Neural cell (in vitro differentiated cells): ENCODE measurements at regions not wholly inside any gene's neighbourhood (a gene's known extent, or its start where the extent isn't known, plus 50 kb on each side); places are given as distances from the start of the nearest gene placed in this dataset.

ENCODE experiments used
- H2AFZ ChIP-seq: fragments of 200-600, 300-800 bp; sonication (generic), shearing (Covaris generic); 2 replicates; pipeline ENCODE4 v1.6.0; 2014; ENCODE audit warnings: low read depth, mild to moderate bottlenecking, antibody characterized with exemption, low read length, moderate library complexity
- H3F3A ChIP-seq: fragments of 200-600 bp; shearing (Covaris generic); 2 replicates; pipeline ENCODE4 v1.6.1; 2016; ENCODE audit warnings: mild to moderate bottlenecking, moderate library complexity, mixed read lengths, antibody characterized with exemption, low read length; ENCODE audit not compliant: insufficient read depth, poor library complexity, severe bottlenecking
- H3K27ac ChIP-seq: fragments of 200-600, 300-800 bp; sonication (generic), shearing (Covaris generic); 2 replicates; pipeline ENCODE4 v1.5.1; 2014; ENCODE audit warnings: mild to moderate bottlenecking, low read length, moderate library complexity
- H3K27me3 ChIP-seq: fragments of 300-800, 200-600 bp; sonication (generic), shearing (Covaris generic); 2 replicates; pipeline ENCODE4 v1.6.0; 2014; ENCODE audit warnings: mild to moderate bottlenecking, low read depth, low read length, moderate library complexity; ENCODE audit not compliant: insufficient read depth
- H3K36me3 ChIP-seq: fragments of 300-800, 200-600 bp; sonication (generic), shearing (Covaris generic); 2 replicates; pipeline ENCODE4 v1.5.1; 2014; ENCODE audit warnings: mild to moderate bottlenecking, antibody characterized with exemption, low read length, moderate library complexity; ENCODE audit not compliant: insufficient read depth
- H3K4me2 ChIP-seq: fragments of 300-800, 200-600 bp; sonication (generic), shearing (Covaris generic); 2 replicates; pipeline ENCODE4 v1.6.0; 2014; ENCODE audit warnings: mild to moderate bottlenecking, low read length
- H3K4me3 ChIP-seq: fragments of 300-800, 200-600 bp; sonication (generic), shearing (Covaris generic); 2 replicates; pipeline ENCODE4 v1.5.1; 2014; ENCODE audit warnings: mild to moderate bottlenecking, low read length, moderate library complexity
- H3K79me2 ChIP-seq: fragments of 200-600 bp; shearing (Covaris generic); replicated peaks from 2 replicates; pipeline ENCODE4 v1.6.0; 2014; ENCODE audit warnings: mild to moderate bottlenecking, low read length, moderate library complexity; ENCODE audit not compliant: insufficient read depth
- H3K9ac ChIP-seq: fragments of 300-800, 200-600 bp; sonication (generic), shearing (Covaris generic); 2 replicates; pipeline ENCODE4 v1.6.1; 2016; ENCODE audit warnings: mild to moderate bottlenecking, low read length, mixed read lengths
- H3K9me2 ChIP-seq: fragments of 200-600 bp; shearing (Covaris generic); 2 replicates; pipeline ENCODE4 v1.6.1; 2016; ENCODE audit warnings: mild to moderate bottlenecking, low read length, mixed read lengths; ENCODE audit not compliant: insufficient read depth
- H3K9me3 ChIP-seq: fragments of 200-600, 300-800 bp; sonication (generic), shearing (Covaris generic); 2 replicates; pipeline ENCODE4 v1.6.1; 2016; ENCODE audit warnings: mild to moderate bottlenecking, mixed run types, low read length, moderate library complexity, mixed read lengths
- H4K20me1 ChIP-seq: fragments of 200-600 bp; shearing (Covaris generic); 2 replicates; pipeline ENCODE4 v1.6.1; 2016; ENCODE audit warnings: mild to moderate bottlenecking, mixed run types; ENCODE audit not compliant: insufficient read depth
- CTCF ChIP-seq: fragments of 450-650 bp; IDR thresholded peaks from 2 replicates; pipeline ENCODE4 v1.5.1; 2014; ENCODE audit warnings: antibody characterized with exemption, mild to moderate bottlenecking, moderate library complexity; ENCODE audit not compliant: poor library complexity, severe bottlenecking
- EP300 ChIP-seq: fragments of 450-650 bp; conservative IDR thresholded peaks from 2 replicates; pipeline ENCODE4 v1.6.1; 2014; ENCODE audit warnings: antibody characterized with exemption, mild to moderate bottlenecking, moderate library complexity; ENCODE audit not compliant: poor library complexity, severe bottlenecking
- EZH2 ChIP-seq: fragments of 200-600, 300-800 bp; shearing (Covaris generic), sonication (generic); IDR thresholded peaks from 2 replicates; pipeline ENCODE4 v1.6.1; 2014; ENCODE audit warnings: antibody characterized with exemption, low read length, borderline replicate concordance, mild to moderate bottlenecking; ENCODE audit not compliant: insufficient read depth, poor library complexity, severe bottlenecking
- MXI1 ChIP-seq: fragments of 450-650 bp; conservative IDR thresholded peaks from 2 replicates; pipeline ENCODE4 v1.6.1; 2014; ENCODE audit warnings: antibody characterized with exemption, mild to moderate bottlenecking; ENCODE audit not compliant: poor library complexity, severe bottlenecking
- POLR2AphosphoS5 ChIP-seq: IDR thresholded peaks from 2 replicates; pipeline ENCODE4 v1.6.1; 2012
- RAD21 ChIP-seq: fragments of 450-650 bp; conservative IDR thresholded peaks from 2 replicates; pipeline ENCODE4 v1.6.1; 2014; ENCODE audit warnings: antibody characterized with exemption, mild to moderate bottlenecking, moderate library complexity
- SMC3 ChIP-seq: fragments of 450-650 bp; conservative IDR thresholded peaks from 2 replicates; pipeline ENCODE4 v1.6.1; 2014; ENCODE audit warnings: antibody characterized with exemption, mild to moderate bottlenecking, moderate library complexity; ENCODE audit not compliant: poor library complexity
- TAF1 ChIP-seq: IDR thresholded peaks from 2 replicates; pipeline ENCODE4 v1.6.1; 2012; ENCODE audit warnings: low read depth
- TF ChIP-seq, protein P1 (sequence below): IDR thresholded peaks from 2 replicates; pipeline ENCODE4 v1.6.1; 2012; ENCODE audit warnings: borderline replicate concordance

DNA sequence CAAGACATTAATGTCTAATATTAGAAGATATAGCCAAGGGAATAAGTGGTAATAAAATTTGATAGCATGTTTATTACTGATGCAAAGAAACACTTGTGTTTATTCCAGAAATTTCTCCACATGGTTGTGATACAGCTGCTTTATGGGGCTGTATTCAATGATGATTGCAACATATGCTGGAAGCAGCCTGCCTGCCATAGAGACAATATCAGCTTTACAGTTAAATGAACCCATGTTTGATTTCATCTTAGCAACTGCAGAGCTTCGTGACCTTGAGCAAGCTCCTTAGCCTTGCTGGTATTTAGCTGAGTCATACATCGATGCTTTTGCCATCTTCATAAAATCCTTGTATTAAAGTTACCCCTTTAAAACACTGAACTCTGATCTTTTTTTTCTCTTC is 168.1 kb upstream of the STAC start:
- no peaks in the 10 kb centered on the region for H3K9me2 ChIP-seq
- no peaks in the 10 kb centered on the region for H3K79me2 ChIP-seq
- no peak overlapping the region for H3K4me3 ChIP-seq
- H3K36me3 ChIP-seq, result no peaks in the 10 kb centered on the region
- H3K4me2 ChIP-seq, result no peak overlapping the region
- H3K9me3 ChIP-seq, result no peaks in the 10 kb centered on the region
- H3K27me3 ChIP-seq, result no peaks in the 10 kb centered on the region
- H3K9ac ChIP-seq, result no peak overlapping the region
- no peak overlapping the region for H2AFZ ChIP-seq
- no peaks in the 10 kb centered on the region for H4K20me1 ChIP-seq
- no peaks in the 10 kb centered on the region for H3F3A ChIP-seq
- TF ChIP-seq, protein P1, sequence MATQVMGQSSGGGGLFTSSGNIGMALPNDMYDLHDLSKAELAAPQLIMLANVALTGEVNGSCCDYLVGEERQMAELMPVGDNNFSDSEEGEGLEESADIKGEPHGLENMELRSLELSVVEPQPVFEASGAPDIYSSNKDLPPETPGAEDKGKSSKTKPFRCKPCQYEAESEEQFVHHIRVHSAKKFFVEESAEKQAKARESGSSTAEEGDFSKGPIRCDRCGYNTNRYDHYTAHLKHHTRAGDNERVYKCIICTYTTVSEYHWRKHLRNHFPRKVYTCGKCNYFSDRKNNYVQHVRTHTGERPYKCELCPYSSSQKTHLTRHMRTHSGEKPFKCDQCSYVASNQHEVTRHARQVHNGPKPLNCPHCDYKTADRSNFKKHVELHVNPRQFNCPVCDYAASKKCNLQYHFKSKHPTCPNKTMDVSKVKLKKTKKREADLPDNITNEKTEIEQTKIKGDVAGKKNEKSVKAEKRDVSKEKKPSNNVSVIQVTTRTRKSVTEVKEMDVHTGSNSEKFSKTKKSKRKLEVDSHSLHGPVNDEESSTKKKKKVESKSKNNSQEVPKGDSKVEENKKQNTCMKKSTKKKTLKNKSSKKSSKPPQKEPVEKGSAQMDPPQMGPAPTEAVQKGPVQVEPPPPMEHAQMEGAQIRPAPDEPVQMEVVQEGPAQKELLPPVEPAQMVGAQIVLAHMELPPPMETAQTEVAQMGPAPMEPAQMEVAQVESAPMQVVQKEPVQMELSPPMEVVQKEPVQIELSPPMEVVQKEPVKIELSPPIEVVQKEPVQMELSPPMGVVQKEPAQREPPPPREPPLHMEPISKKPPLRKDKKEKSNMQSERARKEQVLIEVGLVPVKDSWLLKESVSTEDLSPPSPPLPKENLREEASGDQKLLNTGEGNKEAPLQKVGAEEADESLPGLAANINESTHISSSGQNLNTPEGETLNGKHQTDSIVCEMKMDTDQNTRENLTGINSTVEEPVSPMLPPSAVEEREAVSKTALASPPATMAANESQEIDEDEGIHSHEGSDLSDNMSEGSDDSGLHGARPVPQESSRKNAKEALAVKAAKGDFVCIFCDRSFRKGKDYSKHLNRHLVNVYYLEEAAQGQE, result no peak
- no peak for TF ChIP-seq EP300
- TF ChIP-seq CTCF, result no peak
- TF ChIP-seq MXI1, result no peak
- no peak for TF ChIP-seq TAF1
- no peak for TF ChIP-seq EZH2
- no peak for TF ChIP-seq SMC3
- TF ChIP-seq RAD21, result no peak
- TF ChIP-seq POLR2AphosphoS5, result no peak
- H3K27ac ChIP-seq, result no peak overlapping the region

DNA sequence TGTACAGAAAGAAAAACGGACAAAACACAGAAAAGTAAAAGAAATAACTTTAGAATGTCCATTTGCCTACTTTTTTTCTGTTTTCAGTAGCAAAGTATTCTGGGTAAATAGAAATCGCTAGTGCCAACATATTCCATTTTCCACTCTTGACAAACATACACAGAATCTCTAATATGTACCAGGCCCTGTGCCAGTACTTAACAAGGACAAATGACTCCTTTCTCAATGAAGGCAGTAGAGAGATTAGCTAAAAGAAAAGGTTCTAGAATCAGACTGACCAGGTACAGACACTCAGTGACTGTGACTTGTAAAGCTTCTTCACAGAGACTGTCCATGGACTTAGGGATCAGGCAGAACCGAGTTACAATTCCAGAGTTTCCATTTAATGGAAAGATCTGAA is 165.8 kb upstream of the STAC start:
- no peaks in the 10 kb centered on the region for H3K79me2 ChIP-seq

More for the DNA sequence above, 165.8 kb upstream of the STAC start:
- H3K27ac ChIP-seq, result no peak overlapping the region
- no peaks in the 10 kb centered on the region for H3K9me3 ChIP-seq
- no peak overlapping the region for H3K9ac ChIP-seq
- H3K4me2 ChIP-seq, result no peak overlapping the region
- no peaks in the 10 kb centered on the region for H3K9me2 ChIP-seq
- no peak for TF ChIP-seq POLR2AphosphoS5
- TF ChIP-seq RAD21, result no peak
- TF ChIP-seq CTCF, result no peak
- TF ChIP-seq MXI1, result no peak
- TF ChIP-seq, protein P1, result no peak
- TF ChIP-seq TAF1, result no peak
- no peak overlapping the region for H3K4me3 ChIP-seq
- peaks cover 6% of the 10 kb centered on the region for H3F3A ChIP-seq
- no peaks in the 10 kb centered on the region for H3K36me3 ChIP-seq
- H4K20me1 ChIP-seq, result no peaks in the 10 kb centered on the region
- no peak overlapping the region for H2AFZ ChIP-seq
- H3K27me3 ChIP-seq, result no peaks in the 10 kb centered on the region
